Hepatocyte (in vitro differentiated cells): ENCODE measurements at regions not wholly inside any gene's neighbourhood (a gene's known extent, or its start where the extent isn't known, plus 50 kb on each side); places are given as distances from the start of the nearest gene placed in this dataset.

Source experiments
- EZH2 ChIP-seq: fragments of 200-600 bp; sonication (generic); IDR thresholded peaks from 2 replicates; pipeline ENCODE4 v1.6.1; 2016; ENCODE audit warnings: antibody characterized with exemption, mild to moderate bottlenecking, borderline replicate concordance
- TF ChIP-seq, protein P1 (sequence below): fragments of 200-600 bp; sonication (generic); IDR thresholded peaks from 2 replicates; pipeline ENCODE4 v1.5.1; 2016; ENCODE audit warnings: antibody characterized with exemption, mild to moderate bottlenecking; ENCODE audit not compliant: poor library complexity

GRCh38 chrX:136967966-136968365, 65.8 kb downstream of the GPR101 start:
- TF ChIP-seq, protein P1, sequence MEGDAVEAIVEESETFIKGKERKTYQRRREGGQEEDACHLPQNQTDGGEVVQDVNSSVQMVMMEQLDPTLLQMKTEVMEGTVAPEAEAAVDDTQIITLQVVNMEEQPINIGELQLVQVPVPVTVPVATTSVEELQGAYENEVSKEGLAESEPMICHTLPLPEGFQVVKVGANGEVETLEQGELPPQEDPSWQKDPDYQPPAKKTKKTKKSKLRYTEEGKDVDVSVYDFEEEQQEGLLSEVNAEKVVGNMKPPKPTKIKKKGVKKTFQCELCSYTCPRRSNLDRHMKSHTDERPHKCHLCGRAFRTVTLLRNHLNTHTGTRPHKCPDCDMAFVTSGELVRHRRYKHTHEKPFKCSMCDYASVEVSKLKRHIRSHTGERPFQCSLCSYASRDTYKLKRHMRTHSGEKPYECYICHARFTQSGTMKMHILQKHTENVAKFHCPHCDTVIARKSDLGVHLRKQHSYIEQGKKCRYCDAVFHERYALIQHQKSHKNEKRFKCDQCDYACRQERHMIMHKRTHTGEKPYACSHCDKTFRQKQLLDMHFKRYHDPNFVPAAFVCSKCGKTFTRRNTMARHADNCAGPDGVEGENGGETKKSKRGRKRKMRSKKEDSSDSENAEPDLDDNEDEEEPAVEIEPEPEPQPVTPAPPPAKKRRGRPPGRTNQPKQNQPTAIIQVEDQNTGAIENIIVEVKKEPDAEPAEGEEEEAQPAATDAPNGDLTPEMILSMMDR: no peak
- TF ChIP-seq EZH2: no peak
